ENCODE measurements at regions not wholly inside any gene's neighbourhood (a gene's known extent, or its start where the extent isn't known, plus 50 kb on each side); places are given as distances from the start of the nearest gene placed in this dataset.
"Not testable (repeated sequence)": the region's sequence is repeated elsewhere in the genome, so short reads cannot be mapped to it uniquely, and the experiment has no call there.

- not testable (repeated sequence) for H3K36me3 Mint-ChIP-seq
These were observed 180.0 kb upstream of the GRIK3 start for GRCh38 chr1:37214305-37214704.

GRCh38 chr1:37233606-37234005, 199.3 kb upstream of the GRIK3 start:
- no peak overlapping the region for H3K4me3 Mint-ChIP-seq
- Histone ChIP-seq H3K4me1 (ENCODE audit: control insufficient read depth, insufficient read depth, low read length, poor library complexity, severe bottlenecking) (no peaks in the 10 kb centered on the region), H3K4me3 (ENCODE audit: low read depth, low read length) (no peak overlapping the region), H3K9me3 (ENCODE audit: control insufficient read depth in 2 of 2, low read length in 2 of 2) (no peaks in the 10 kb centered on the region), H3K27ac (ENCODE audit: insufficient read depth, low read length, poor library complexity, severe bottlenecking) (no peak overlapping the region), H3K27me3 (ENCODE audit: control insufficient read depth, insufficient read depth, low read length) (peaks cover 3% of the 10 kb centered on the region), H3K36me3 (ENCODE audit: control insufficient read depth, insufficient read depth, low read length) (no peaks in the 10 kb centered on the region)
- DNase-seq: no peak
- no peak for ATAC-seq (ENCODE audit: low read depth in 2 of 2)
- no peaks in the 10 kb centered on the region for H3K4me1 Mint-ChIP-seq
- no peaks in the 10 kb centered on the region for H3K27me3 Mint-ChIP-seq
- H3K9me3 Mint-ChIP-seq: peaks cover 0 to under 1% (median 0%) of the 10 kb centered on the region in 7 donors
- H3K36me3 Mint-ChIP-seq: no peaks in the 10 kb centered on the region
- H3K27ac Mint-ChIP-seq: no peak overlapping the region

More at GRCh38 chr1:37214305-37214704, 180.0 kb upstream of the GRIK3 start:
- not testable (repeated sequence) for DNase-seq; H3K36me3 ChIP-seq (ENCODE audit: control insufficient read depth, insufficient read depth, low read length); H3K4me1 ChIP-seq (ENCODE audit: control insufficient read depth, insufficient read depth, low read length, poor library complexity, severe bottlenecking); H3K9me3 Mint-ChIP-seq; ATAC-seq (ENCODE audit: low read depth in 2 of 2); H3K4me3 ChIP-seq (ENCODE audit: low read depth, low read length); H3K9me3 ChIP-seq (ENCODE audit: control insufficient read depth in 2 of 2, low read length in 2 of 2); H3K27me3 Mint-ChIP-seq; H3K27ac Mint-ChIP-seq; H3K27me3 ChIP-seq (ENCODE audit: control insufficient read depth, insufficient read depth, low read length); H3K27ac ChIP-seq (ENCODE audit: insufficient read depth, low read length, poor library complexity, severe bottlenecking); H3K4me1 Mint-ChIP-seq; H3K4me3 Mint-ChIP-seq

GRCh38 chr1:37234941-37235418, 200.7 kb upstream of the GRIK3 start:
- H3K27ac Mint-ChIP-seq: no peak overlapping the region
- no peak for DNase-seq
- no peaks in the 10 kb centered on the region for H3K36me3 Mint-ChIP-seq
- no peaks in the 10 kb centered on the region for H3K4me1 Mint-ChIP-seq
- H3K9me3 ChIP-seq (ENCODE audit: control insufficient read depth in 2 of 2, low read length in 2 of 2): no peaks in the 10 kb centered on the region
- peaks cover 0 to 2% (median 0%) of the 10 kb centered on the region in 7 donors for H3K9me3 Mint-ChIP-seq
- no peaks in the 10 kb centered on the region for H3K36me3 ChIP-seq (ENCODE audit: control insufficient read depth, insufficient read depth, low read length)
- H3K4me1 ChIP-seq (ENCODE audit: control insufficient read depth, insufficient read depth, low read length, poor library complexity, severe bottlenecking): no peaks in the 10 kb centered on the region
- ATAC-seq (ENCODE audit: low read depth in 2 of 2): no peak
- no peak overlapping the region for H3K27ac ChIP-seq (ENCODE audit: insufficient read depth, low read length, poor library complexity, severe bottlenecking)
- peaks cover 3% of the 10 kb centered on the region for H3K27me3 ChIP-seq (ENCODE audit: control insufficient read depth, insufficient read depth, low read length)
- H3K4me3 Mint-ChIP-seq: no peak overlapping the region
- no peak overlapping the region for H3K4me3 ChIP-seq (ENCODE audit: low read depth, low read length)
- H3K27me3 Mint-ChIP-seq: no peaks in the 10 kb centered on the region

GRCh38 chr1:37237948-37238347, 203.6 kb upstream of the GRIK3 start:
- Histone ChIP-seq H3K4me1 (ENCODE audit: control insufficient read depth, insufficient read depth, low read length, poor library complexity, severe bottlenecking) (no peaks in the 10 kb centered on the region), H3K9me3 (ENCODE audit: control insufficient read depth in 2 of 2, low read length in 2 of 2) (no peaks in the 10 kb centered on the region), H3K27me3 (ENCODE audit: control insufficient read depth, insufficient read depth, low read length) (peaks cover 3% of the 10 kb centered on the region), H3K4me3 (ENCODE audit: low read depth, low read length) (no peak overlapping the region), H3K36me3 (ENCODE audit: control insufficient read depth, insufficient read depth, low read length) (no peaks in the 10 kb centered on the region), H3K27ac (ENCODE audit: insufficient read depth, low read length, poor library complexity, severe bottlenecking) (no peak overlapping the region)
- Mint-ChIP-seq H3K27ac (no peak overlapping the region), H3K9me3 (peaks cover 0 to 2% (median 0%) of the 10 kb centered on the region in 7 donors), H3K36me3 (no peaks in the 10 kb centered on the region), H3K4me1 (no peaks in the 10 kb centered on the region), H3K27me3 (no peaks in the 10 kb centered on the region), H3K4me3 (no peak overlapping the region)
- DNase-seq (no peak), ATAC-seq (ENCODE audit: low read depth in 2 of 2) (no peak)

- H3K36me3 ChIP-seq (ENCODE audit: control insufficient read depth, insufficient read depth, low read length): no peaks in the 10 kb centered on the region
- H3K27me3 Mint-ChIP-seq: no peaks in the 10 kb centered on the region
These were observed 204.3 kb upstream of the GRIK3 start for GRCh38 chr1:37238364-37239224.

GRCh38 chr1:37239225-37239740, 205.0 kb upstream of the GRIK3 start:
- no peak overlapping the region for H3K27ac Mint-ChIP-seq

More at GRCh38 chr1:37238364-37239224, 204.3 kb upstream of the GRIK3 start:
- H3K9me3 Mint-ChIP-seq: peaks cover 0 to 2% (median 0%) of the 10 kb centered on the region in 7 donors
- Histone ChIP-seq H3K4me3 (ENCODE audit: low read depth, low read length) (no peak overlapping the region), H3K4me1 (ENCODE audit: control insufficient read depth, insufficient read depth, low read length, poor library complexity, severe bottlenecking) (no peaks in the 10 kb centered on the region), H3K27me3 (ENCODE audit: control insufficient read depth, insufficient read depth, low read length) (peaks cover 3% of the 10 kb centered on the region), H3K27ac (ENCODE audit: insufficient read depth, low read length, poor library complexity, severe bottlenecking) (no peak overlapping the region), H3K9me3 (ENCODE audit: control insufficient read depth in 2 of 2, low read length in 2 of 2) (no peaks in the 10 kb centered on the region)
- no peak for DNase-seq
- H3K36me3 Mint-ChIP-seq: no peaks in the 10 kb centered on the region
- H3K4me1 Mint-ChIP-seq: no peaks in the 10 kb centered on the region
- H3K4me3 Mint-ChIP-seq: no peak overlapping the region
- no peak for ATAC-seq (ENCODE audit: low read depth in 2 of 2)
- no peak overlapping the region for H3K27ac Mint-ChIP-seq

GRCh38 chr1:37240897-37241296, 206.6 kb upstream of the GRIK3 start:
- Histone ChIP-seq H3K9me3 (ENCODE audit: control insufficient read depth in 2 of 2, low read length in 2 of 2) (no peaks in the 10 kb centered on the region), H3K4me1 (ENCODE audit: control insufficient read depth, insufficient read depth, low read length, poor library complexity, severe bottlenecking) (no peaks in the 10 kb centered on the region), H3K27ac (ENCODE audit: insufficient read depth, low read length, poor library complexity, severe bottlenecking) (no peak overlapping the region), H3K27me3 (ENCODE audit: control insufficient read depth, insufficient read depth, low read length) (no peaks in the 10 kb centered on the region), H3K36me3 (ENCODE audit: control insufficient read depth, insufficient read depth, low read length) (no peaks in the 10 kb centered on the region), H3K4me3 (ENCODE audit: low read depth, low read length) (no peak overlapping the region)
- Mint-ChIP-seq H3K27ac (no peak overlapping the region), H3K36me3 (no peaks in the 10 kb centered on the region), H3K4me3 (no peak overlapping the region), H3K4me1 (no peaks in the 10 kb centered on the region), H3K27me3 (no peaks in the 10 kb centered on the region), H3K9me3 (peaks cover 0 to 2% (median 0%) of the 10 kb centered on the region in 7 donors)
- no peak for ATAC-seq (ENCODE audit: low read depth in 2 of 2)
- no peak for DNase-seq

More at GRCh38 chr1:37239225-37239740, 205.0 kb upstream of the GRIK3 start:
- H3K27me3 ChIP-seq (ENCODE audit: control insufficient read depth, insufficient read depth, low read length): peaks cover 3% of the 10 kb centered on the region
- no peak overlapping the region for H3K27ac ChIP-seq (ENCODE audit: insufficient read depth, low read length, poor library complexity, severe bottlenecking)
- Mint-ChIP-seq H3K4me3 (no peak overlapping the region), H3K27me3 (no peaks in the 10 kb centered on the region), H3K4me1 (no peaks in the 10 kb centered on the region), H3K9me3 (peaks cover 0 to 2% (median 0%) of the 10 kb centered on the region in 7 donors), H3K36me3 (no peaks in the 10 kb centered on the region)
- no peaks in the 10 kb centered on the region for H3K36me3 ChIP-seq (ENCODE audit: control insufficient read depth, insufficient read depth, low read length)
- no peak for DNase-seq
- H3K9me3 ChIP-seq (ENCODE audit: control insufficient read depth in 2 of 2, low read length in 2 of 2): no peaks in the 10 kb centered on the region
- ATAC-seq (ENCODE audit: low read depth in 2 of 2): no peak
- no peaks in the 10 kb centered on the region for H3K4me1 ChIP-seq (ENCODE audit: control insufficient read depth, insufficient read depth, low read length, poor library complexity, severe bottlenecking)
- no peak overlapping the region for H3K4me3 ChIP-seq (ENCODE audit: low read depth, low read length)
